NT2/D1 (cell line): ENCODE measurements at regions not wholly inside any gene's neighbourhood (a gene's known extent, or its start where the extent isn't known, plus 50 kb on each side); places are given as distances from the start of the nearest gene placed in this dataset.

Experiments used
- SUZ12 ChIP-seq: IDR thresholded peaks from 2 replicates; pipeline ENCODE4 v1.6.1; 2011; ENCODE audit not compliant: insufficient read length, insufficient read depth; ENCODE audit errors: extremely low read depth
- YY1 ChIP-seq: IDR thresholded peaks from 2 replicates; pipeline ENCODE4 v1.6.1; 2011; ENCODE audit not compliant: insufficient read length, insufficient read depth
- ZNF274 ChIP-seq: IDR thresholded peaks from 2 replicates; pipeline ENCODE4 v1.6.1; 2011; ENCODE audit warnings: mild to moderate bottlenecking, low read depth, low read length

DNA sequence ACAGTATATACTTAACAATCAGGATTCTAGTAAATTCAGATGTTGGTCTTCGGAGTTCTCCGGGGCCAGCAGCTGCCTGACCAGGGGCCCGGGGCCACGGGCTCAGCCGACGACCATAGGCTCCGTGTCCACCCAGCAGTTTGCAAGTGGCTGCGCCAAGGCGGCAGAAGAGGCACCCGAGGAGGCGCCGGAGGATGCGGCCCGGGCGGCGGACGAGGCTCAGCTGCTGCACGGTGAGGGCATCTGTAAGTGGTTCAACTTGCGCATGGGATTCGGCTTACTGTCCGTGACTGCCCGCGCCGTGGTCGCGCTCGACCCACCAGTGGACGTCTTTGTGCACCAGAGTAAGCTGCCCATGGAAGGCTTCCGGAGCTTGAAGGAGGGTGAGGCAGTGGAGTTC, 136.3 kb downstream of the NUP35 start:
- no peak for TF ChIP-seq SUZ12
- TF ChIP-seq YY1: no peak
- TF ChIP-seq ZNF274: no peak
